ENCODE measurements at regions not wholly inside any gene's neighbourhood (a gene's known extent, or its start where the extent isn't known, plus 50 kb on each side); places are given as distances from the start of the nearest gene placed in this dataset.

DNA sequence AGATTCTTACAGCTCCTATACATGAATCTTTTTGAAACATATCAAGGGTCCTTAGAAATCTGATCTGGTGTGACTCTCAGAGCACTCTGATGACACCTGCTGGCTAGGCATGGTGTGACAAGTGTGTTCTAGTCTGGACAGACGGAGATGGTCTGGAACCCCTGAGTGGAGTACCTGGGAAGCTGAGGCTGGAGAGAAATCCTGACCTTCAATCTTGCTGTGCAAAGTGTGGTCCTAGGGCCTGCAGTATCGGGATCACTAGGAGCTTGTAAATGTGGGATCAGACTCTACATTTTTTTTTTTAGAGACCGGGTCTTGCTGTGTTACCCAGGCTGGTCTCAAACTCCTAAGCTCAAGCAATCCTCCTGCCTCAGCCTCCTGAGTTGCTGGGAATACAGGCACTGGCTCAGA, 78.6 kb upstream of the SOD1 start:
- no peak overlapping the region for H3K9ac ChIP-seq (ENCODE audit: extremely low read depth, low read length, poor library complexity, severe bottlenecking)
- H3K27ac Mint-ChIP-seq = no peak overlapping the region
- H3K4me3 ChIP-seq (ENCODE audit: low read length) = no peak overlapping the region
- no peaks in the 10 kb centered on the region for H3K36me3 ChIP-seq (ENCODE audit: control insufficient read depth, insufficient read depth, low read length)
- no peaks in the 10 kb centered on the region for H3K9me3 ChIP-seq (ENCODE audit: control insufficient read depth, low read length)
- H3K27me3 ChIP-seq (ENCODE audit: control insufficient read depth, insufficient read depth, low read length, poor library complexity, severe bottlenecking) = no peaks in the 10 kb centered on the region
- H3K27me3 Mint-ChIP-seq (ENCODE audit: insufficient read depth) = peaks cover 15% of the 10 kb centered on the region
- no peak overlapping the region for H3K27ac ChIP-seq (ENCODE audit: low read depth, low read length)
- no peaks in the 10 kb centered on the region for H3K36me3 Mint-ChIP-seq (ENCODE audit: low read depth)
- H3K4me1 ChIP-seq (ENCODE audit: control insufficient read depth, insufficient read depth, low read length) = no peaks in the 10 kb centered on the region
- no peaks in the 10 kb centered on the region for H3K9me3 Mint-ChIP-seq
- no peak overlapping the region for H3K4me3 Mint-ChIP-seq
- WGBS, 2 experiments (ENCODE audit: insufficient coverage in 1 of 2, insufficient read length in 1 of 2) = 44 to 68% methylated on average over 2 to 3 of the region's 3 CpGs
- peak; percentile 89 for TF ChIP-seq CTCF (conservative IDR thresholded peaks at IDR 0.05)
- H3K4me1 Mint-ChIP-seq = peaks cover 4% of the 10 kb centered on the region
- DNase-seq = peak; percentile 92

DNA sequence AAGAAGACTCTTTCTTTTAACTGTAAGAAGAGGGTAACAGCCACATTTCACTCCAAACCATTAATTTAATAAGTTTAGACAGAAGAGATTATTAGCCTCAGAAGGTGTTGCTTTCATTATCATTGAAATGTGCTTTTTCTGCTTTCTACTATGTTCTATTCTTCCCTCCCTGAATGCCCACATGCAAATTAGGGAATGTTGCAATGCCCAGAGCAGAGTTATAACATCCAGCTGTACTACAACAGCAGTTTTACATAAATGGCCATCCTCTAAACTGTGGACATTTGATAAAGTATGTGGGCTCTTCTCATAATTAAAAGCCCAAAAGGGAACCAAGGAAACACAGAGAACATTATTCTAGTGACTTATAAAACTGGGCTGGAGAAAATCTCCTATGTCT, 82.2 kb upstream of the SOD1 start:
- Histone ChIP-seq H3K36me3 (ENCODE audit: control insufficient read depth, insufficient read depth, low read length) (no peaks in the 10 kb centered on the region), H3K4me3 (ENCODE audit: low read length) (no peak overlapping the region), H3K9me3 (ENCODE audit: control insufficient read depth, low read length) (peaks cover 9% of the 10 kb centered on the region), H3K4me1 (ENCODE audit: control insufficient read depth, insufficient read depth, low read length) (no peaks in the 10 kb centered on the region), H3K27me3 (ENCODE audit: control insufficient read depth, insufficient read depth, low read length, poor library complexity, severe bottlenecking) (no peaks in the 10 kb centered on the region), H3K9ac (ENCODE audit: extremely low read depth, low read length, poor library complexity, severe bottlenecking) (no peak overlapping the region), H3K27ac (ENCODE audit: low read depth, low read length) (no peak overlapping the region)
- Mint-ChIP-seq H3K4me1 (no peaks in the 10 kb centered on the region), H3K27ac (no peak overlapping the region), H3K9me3 (peaks cover 14% of the 10 kb centered on the region), H3K27me3 (ENCODE audit: insufficient read depth) (peaks cover 5% of the 10 kb centered on the region), H3K4me3 (no peak overlapping the region), H3K36me3 (ENCODE audit: low read depth) (peaks cover 5% of the 10 kb centered on the region)
- TF ChIP-seq CTCF (conservative IDR thresholded peaks at IDR 0.05) = no peak
- no peak for DNase-seq

DNA sequence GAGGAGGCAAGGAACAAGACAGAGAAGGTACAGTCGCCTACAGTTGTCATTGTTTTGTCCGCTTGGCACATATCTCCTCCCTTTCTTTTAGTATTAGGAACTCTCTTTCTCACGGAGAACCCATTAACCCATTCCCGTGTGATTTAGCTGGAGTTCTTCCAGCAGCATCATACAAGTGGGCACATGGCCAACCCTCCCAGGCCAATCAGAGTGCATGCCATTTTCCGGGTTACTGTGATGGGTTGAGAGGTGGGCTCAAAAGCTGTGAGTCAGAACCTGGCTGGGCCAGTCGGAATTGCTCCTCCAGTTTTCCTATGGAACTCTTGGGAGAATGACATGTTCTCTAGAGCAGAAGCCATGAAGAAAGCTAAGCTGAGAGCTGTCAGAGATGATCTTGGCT, 83.1 kb upstream of the SOD1 start:
- WGBS, 2 experiments (ENCODE audit: insufficient coverage in 1 of 2, insufficient read length in 1 of 2) = 94 to 98% methylated on average over 6 of the region's 6 CpGs
- Mint-ChIP-seq H3K9me3 (peaks cover 14% of the 10 kb centered on the region), H3K27me3 (ENCODE audit: insufficient read depth) (peaks cover 4% of the 10 kb centered on the region), H3K4me3 (no peak overlapping the region), H3K36me3 (ENCODE audit: low read depth) (peaks cover 5% of the 10 kb centered on the region), H3K4me1 (no peaks in the 10 kb centered on the region), H3K27ac (no peak overlapping the region)
- no peak overlapping the region for H3K27ac ChIP-seq (ENCODE audit: low read depth, low read length)
- H3K4me1 ChIP-seq (ENCODE audit: control insufficient read depth, insufficient read depth, low read length) = no peaks in the 10 kb centered on the region
- DNase-seq = no peak
- no peak for TF ChIP-seq CTCF (conservative IDR thresholded peaks at IDR 0.05)
- H3K9me3 ChIP-seq (ENCODE audit: control insufficient read depth, low read length) = peaks cover 9% of the 10 kb centered on the region
- no peak overlapping the region for H3K9ac ChIP-seq (ENCODE audit: extremely low read depth, low read length, poor library complexity, severe bottlenecking)
- no peaks in the 10 kb centered on the region for H3K27me3 ChIP-seq (ENCODE audit: control insufficient read depth, insufficient read depth, low read length, poor library complexity, severe bottlenecking)
- no peak overlapping the region for H3K4me3 ChIP-seq (ENCODE audit: low read length)
- H3K36me3 ChIP-seq (ENCODE audit: control insufficient read depth, insufficient read depth, low read length) = no peaks in the 10 kb centered on the region

Measured in endodermal cell (in vitro differentiated cells).